Fibroblast of lung (primary cell): ENCODE measurements at regions not wholly inside any gene's neighbourhood (a gene's known extent, or its start where the extent isn't known, plus 50 kb on each side); places are given as distances from the start of the nearest gene placed in this dataset.

Experiments used
- DNase-seq, 2 donors: peaks; one replicate each; pipeline versions ENCODE4 v3.0.0 to v3.0.0-alpha.2; 2010; ENCODE audit warnings: low read depth in 2 of 2
- H2AFZ ChIP-seq: 2 replicates; pipeline ENCODE4 v1.5.1; 2012; ENCODE audit warnings: low read length, control low read depth, inconsistent platforms
- H3K27ac ChIP-seq: 2 replicates; pipeline ENCODE4 v1.5.1; 2011; ENCODE audit warnings: low read length, control low read depth; ENCODE audit not compliant: insufficient read depth
- H3K27me3 ChIP-seq: 2 replicates; pipeline ENCODE4 v1.5.1; 2011; ENCODE audit warnings: mild to moderate bottlenecking, low read length; ENCODE audit not compliant: control insufficient read depth, insufficient read depth
- H3K36me3 ChIP-seq: 2 replicates; pipeline ENCODE4 v1.5.1; 2011; ENCODE audit warnings: low read length; ENCODE audit not compliant: control insufficient read depth, insufficient read depth
- H3K4me1 ChIP-seq: 2 replicates; pipeline ENCODE4 v1.5.1; 2011; ENCODE audit warnings: low read length; ENCODE audit not compliant: control insufficient read depth, insufficient read depth; ENCODE audit errors: extremely low read depth
- H3K4me2 ChIP-seq: 2 replicates; pipeline ENCODE4 v1.5.1; 2011; ENCODE audit warnings: low read length, control low read depth; ENCODE audit not compliant: insufficient read depth; ENCODE audit errors: extremely low read depth
- H3K4me3 ChIP-seq, 4 experiments: fragments of 200-600 bp in 1 of 4; sonication (generic) in 1 of 4; replicated peaks in 1 of 4; 2 replicates each; pipeline ENCODE4 v1.5.1; 2011 to 2016; ENCODE audit warnings: low read length in 4 of 4, low read depth in 3 of 4, mild to moderate bottlenecking in 3 of 4, control low read depth in 2 of 4, inconsistent platforms in 1 of 4, mixed read lengths in 1 of 4; ENCODE audit not compliant: insufficient read depth in 1 of 4; ENCODE audit errors: control extremely low read depth in 1 of 4
- H3K79me2 ChIP-seq: 2 replicates; pipeline ENCODE4 v1.5.1; 2012; ENCODE audit warnings: mild to moderate bottlenecking, low read length, inconsistent platforms; ENCODE audit not compliant: control insufficient read depth, insufficient read depth
- H3K9ac ChIP-seq: 2 replicates; pipeline ENCODE4 v1.5.1; 2011; ENCODE audit warnings: mild to moderate bottlenecking, low read length, control low read depth; ENCODE audit not compliant: insufficient read depth
- H3K9me3 ChIP-seq: 2 replicates; pipeline ENCODE4 v1.5.1; 2012; ENCODE audit warnings: low read depth, low read length; ENCODE audit not compliant: control insufficient read depth, insufficient read depth
- H4K20me1 ChIP-seq: 2 replicates; pipeline ENCODE4 v1.5.1; 2011; ENCODE audit warnings: low read length; ENCODE audit not compliant: control insufficient read depth, insufficient read depth; ENCODE audit errors: extremely low read depth
- CTCF ChIP-seq, 2 donors: IDR thresholded peaks in 1 of 2; conservative IDR thresholded peaks in 1 of 2; 1 replicate in 1 of 2; 2 replicates in 1 of 2; pipeline ENCODE4 v1.5.1; 2011 to 2012; ENCODE audit warnings: low read length in 2 of 2, control low read depth in 1 of 2, inconsistent platforms in 1 of 2, low read depth in 1 of 2, mild to moderate bottlenecking in 1 of 2
- EZH2 ChIP-seq: IDR thresholded peaks from 2 replicates; pipeline ENCODE4 v1.5.1; 2012; ENCODE audit warnings: low read length, control low read depth, mild to moderate bottlenecking; ENCODE audit errors: missing control alignments

- no peak overlapping the region for H2AFZ ChIP-seq
- H3K27ac ChIP-seq: no peak overlapping the region
- peak; percentile 51 to 72 for DNase-seq
- no peaks in the 10 kb centered on the region for H3K79me2 ChIP-seq
- H3K4me3 ChIP-seq: no peak overlapping the region
- H3K27me3 ChIP-seq: no peaks in the 10 kb centered on the region
- H3K4me1 ChIP-seq: no peaks in the 10 kb centered on the region
- H3K9ac ChIP-seq: no peak overlapping the region
- H3K4me2 ChIP-seq: no peak overlapping the region
- H4K20me1 ChIP-seq: no peaks in the 10 kb centered on the region
- H3K9me3 ChIP-seq: no peaks in the 10 kb centered on the region
- no peaks in the 10 kb centered on the region for H3K36me3 ChIP-seq
- peak; percentile 76 to 93 for TF ChIP-seq CTCF (conservative IDR thresholded peaks at IDR 0.05 in 1 of 2, IDR thresholded peaks at IDR 0.05 in 1 of 2; ENCODE audit: low read depth in 1 of 2, low read length in 2 of 2)
- no peak for TF ChIP-seq EZH2
These were observed 186.7 kb downstream of the NSUN3 start for GRCh38 chr3:94249491-94250079.

- H3K79me2 ChIP-seq: no peaks in the 10 kb centered on the region
- H2AFZ ChIP-seq: no peak overlapping the region
- H3K9ac ChIP-seq: no peak overlapping the region
- no peaks in the 10 kb centered on the region for H3K36me3 ChIP-seq
- no peak overlapping the region for H3K4me3 ChIP-seq
- DNase-seq: no peak
- H3K27me3 ChIP-seq: no peaks in the 10 kb centered on the region
- no peak overlapping the region for H3K27ac ChIP-seq
- no peaks in the 10 kb centered on the region for H3K9me3 ChIP-seq
- H3K4me1 ChIP-seq: no peaks in the 10 kb centered on the region
- TF ChIP-seq EZH2: no peak
- no peak for TF ChIP-seq CTCF (conservative IDR thresholded peaks at IDR 0.05 in 1 of 2, IDR thresholded peaks at IDR 0.05 in 1 of 2; ENCODE audit: low read depth in 1 of 2, low read length in 2 of 2)
- no peaks in the 10 kb centered on the region for H4K20me1 ChIP-seq
- H3K4me2 ChIP-seq: no peak overlapping the region
These were observed 188.7 kb downstream of the NSUN3 start for GRCh38 chr3:94251566-94251965.

- Histone ChIP-seq H4K20me1 (no peaks in the 10 kb centered on the region), H3K4me2 (no peak overlapping the region), H3K27me3 (no peaks in the 10 kb centered on the region), H3K9me3 (no peaks in the 10 kb centered on the region), H3K9ac (no peak overlapping the region), H2AFZ (no peak overlapping the region), H3K4me3 (no peak overlapping the region), H3K36me3 (no peaks in the 10 kb centered on the region), H3K79me2 (no peaks in the 10 kb centered on the region), H3K4me1 (no peaks in the 10 kb centered on the region), H3K27ac (no peak overlapping the region)
- TF ChIP-seq CTCF (conservative IDR thresholded peaks at IDR 0.05 in 1 of 2, IDR thresholded peaks at IDR 0.05 in 1 of 2; ENCODE audit: low read depth in 1 of 2, low read length in 2 of 2) (no peak), EZH2 (no peak)
- no peak for DNase-seq
These were observed 189.5 kb downstream of the NSUN3 start for GRCh38 chr3:94252316-94252715.
